ENCODE measurements at regions not wholly inside any gene's neighbourhood (a gene's known extent, or its start where the extent isn't known, plus 50 kb on each side); places are given as distances from the start of the nearest gene placed in this dataset.

DNA sequence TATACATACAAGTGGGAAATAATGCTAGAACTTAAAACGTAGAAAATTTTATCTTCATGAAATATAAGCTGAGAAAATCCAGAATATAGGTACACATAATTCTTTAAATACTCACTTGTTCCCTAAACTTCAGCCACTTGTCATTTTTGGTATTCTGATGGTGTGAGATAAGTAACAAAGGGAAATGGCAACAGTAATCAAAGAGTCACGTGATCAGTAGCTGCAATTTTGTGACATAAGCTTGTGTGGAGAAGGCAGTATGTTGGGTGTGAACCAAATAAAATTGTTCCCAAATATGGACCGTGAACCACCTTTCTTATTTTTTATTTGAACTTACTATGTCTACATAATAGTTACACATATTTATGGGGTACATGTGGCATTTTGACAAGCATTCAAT lies 650.3 kb upstream of the ADARB2 start:
- no peaks in the 10 kb centered on the region for H3K4me1 Mint-ChIP-seq (ENCODE audit: low read depth)
- DNase-seq (ENCODE audit: low spot score, unreplicated experiment) = no peak
- H3K36me3 Mint-ChIP-seq (ENCODE audit: insufficient read depth) = peaks cover 3% of the 10 kb centered on the region
- H3K4me3 Mint-ChIP-seq (ENCODE audit: low read depth) = no peak overlapping the region
- no peak overlapping the region for H3K27ac Mint-ChIP-seq
- H3K9me3 Mint-ChIP-seq (ENCODE audit: low read depth) = peaks cover 10% of the 10 kb centered on the region
- TF ChIP-seq, protein P1, sequence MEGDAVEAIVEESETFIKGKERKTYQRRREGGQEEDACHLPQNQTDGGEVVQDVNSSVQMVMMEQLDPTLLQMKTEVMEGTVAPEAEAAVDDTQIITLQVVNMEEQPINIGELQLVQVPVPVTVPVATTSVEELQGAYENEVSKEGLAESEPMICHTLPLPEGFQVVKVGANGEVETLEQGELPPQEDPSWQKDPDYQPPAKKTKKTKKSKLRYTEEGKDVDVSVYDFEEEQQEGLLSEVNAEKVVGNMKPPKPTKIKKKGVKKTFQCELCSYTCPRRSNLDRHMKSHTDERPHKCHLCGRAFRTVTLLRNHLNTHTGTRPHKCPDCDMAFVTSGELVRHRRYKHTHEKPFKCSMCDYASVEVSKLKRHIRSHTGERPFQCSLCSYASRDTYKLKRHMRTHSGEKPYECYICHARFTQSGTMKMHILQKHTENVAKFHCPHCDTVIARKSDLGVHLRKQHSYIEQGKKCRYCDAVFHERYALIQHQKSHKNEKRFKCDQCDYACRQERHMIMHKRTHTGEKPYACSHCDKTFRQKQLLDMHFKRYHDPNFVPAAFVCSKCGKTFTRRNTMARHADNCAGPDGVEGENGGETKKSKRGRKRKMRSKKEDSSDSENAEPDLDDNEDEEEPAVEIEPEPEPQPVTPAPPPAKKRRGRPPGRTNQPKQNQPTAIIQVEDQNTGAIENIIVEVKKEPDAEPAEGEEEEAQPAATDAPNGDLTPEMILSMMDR (IDR thresholded peaks at IDR 0.05; ENCODE audit: unreplicated experiment) = no peak
- H3K27me3 Mint-ChIP-seq = peaks cover 3% of the 10 kb centered on the region

DNA sequence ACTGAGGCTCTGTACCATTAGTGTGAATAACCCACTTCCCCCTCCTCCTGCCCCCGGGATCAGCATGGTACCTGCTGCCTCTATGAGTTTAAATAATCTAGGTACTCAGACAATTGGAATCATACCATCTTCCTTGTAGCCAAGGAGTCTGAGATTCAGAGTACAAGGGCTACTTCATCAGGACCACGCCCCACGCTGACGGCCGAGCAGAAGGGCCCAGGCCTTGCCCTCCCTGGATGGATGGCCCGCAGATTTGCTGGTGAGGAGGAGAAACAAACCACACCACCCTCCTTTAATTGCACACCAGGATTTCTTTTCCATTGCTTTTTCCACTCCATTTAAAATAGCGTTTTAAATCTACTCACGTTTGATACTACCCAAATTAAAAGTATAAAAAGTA lies 649.9 kb upstream of the ADARB2 start:
- no peaks in the 10 kb centered on the region for H3K4me1 Mint-ChIP-seq (ENCODE audit: low read depth)
- peaks cover 3% of the 10 kb centered on the region for H3K27me3 Mint-ChIP-seq
- peaks cover 3% of the 10 kb centered on the region for H3K36me3 Mint-ChIP-seq (ENCODE audit: insufficient read depth)
- H3K4me3 Mint-ChIP-seq (ENCODE audit: low read depth) = no peak overlapping the region
- peaks cover 10% of the 10 kb centered on the region for H3K9me3 Mint-ChIP-seq (ENCODE audit: low read depth)
- no peak overlapping the region for H3K27ac Mint-ChIP-seq
- TF ChIP-seq, protein P1 (IDR thresholded peaks at IDR 0.05; ENCODE audit: unreplicated experiment) = no peak
- DNase-seq (ENCODE audit: low spot score, unreplicated experiment) = no peak

DNA sequence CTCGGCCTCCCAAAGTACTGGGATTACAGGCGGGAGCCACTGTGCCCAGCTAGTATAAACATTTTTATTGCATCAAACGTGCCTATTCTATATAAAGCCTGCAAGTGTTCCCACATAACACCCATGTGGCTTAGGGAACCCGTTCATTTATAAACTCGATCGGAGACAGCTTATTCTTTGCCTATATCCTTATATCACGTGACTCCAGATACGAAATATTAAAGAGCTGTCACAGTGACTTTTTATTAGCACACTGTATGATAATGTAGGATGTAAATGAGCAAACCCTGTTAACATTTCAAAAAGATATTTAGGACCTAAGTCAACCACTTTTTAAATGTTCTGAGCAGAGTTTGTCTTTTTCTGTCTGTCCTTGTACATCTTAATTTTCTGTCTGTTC lies 642.9 kb upstream of the ADARB2 start:
- TF ChIP-seq, protein P1 (IDR thresholded peaks at IDR 0.05; ENCODE audit: unreplicated experiment) = no peak
- Mint-ChIP-seq H3K4me1 (ENCODE audit: low read depth) (no peaks in the 10 kb centered on the region), H3K27me3 (peaks cover 6% of the 10 kb centered on the region), H3K36me3 (ENCODE audit: insufficient read depth) (peaks cover 3% of the 10 kb centered on the region), H3K9me3 (ENCODE audit: low read depth) (peaks cover 10% of the 10 kb centered on the region), H3K27ac (no peak overlapping the region), H3K4me3 (ENCODE audit: low read depth) (no peak overlapping the region)
- no peak for DNase-seq (ENCODE audit: low spot score, unreplicated experiment)

DNA sequence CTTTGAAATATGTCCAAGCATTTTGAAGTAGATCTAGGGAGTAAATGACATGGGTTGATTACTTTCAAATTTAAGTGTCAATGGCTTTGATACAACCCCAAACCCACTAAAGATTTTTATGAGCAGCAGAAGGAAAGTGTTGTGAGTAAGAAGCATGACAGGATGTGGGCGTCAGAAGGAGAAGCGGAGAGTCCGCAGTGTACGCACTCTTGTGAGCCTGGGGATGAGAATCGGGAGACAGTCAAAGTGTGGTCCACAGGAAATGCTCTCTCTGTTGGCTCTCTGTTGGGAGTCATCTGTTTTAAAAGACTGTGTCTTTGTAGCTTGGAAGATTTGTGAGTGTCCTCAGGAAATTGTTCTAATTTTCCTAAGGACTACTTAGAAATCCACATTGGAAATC lies 629.8 kb upstream of the ADARB2 start:
- H3K27me3 Mint-ChIP-seq = peaks cover 2% of the 10 kb centered on the region
- peaks cover 13% of the 10 kb centered on the region for H3K9me3 Mint-ChIP-seq (ENCODE audit: low read depth)
- TF ChIP-seq, protein P1 (IDR thresholded peaks at IDR 0.05; ENCODE audit: unreplicated experiment) = no peak
- no peak for DNase-seq (ENCODE audit: low spot score, unreplicated experiment)
- no peak overlapping the region for H3K4me3 Mint-ChIP-seq (ENCODE audit: low read depth)
- no peaks in the 10 kb centered on the region for H3K4me1 Mint-ChIP-seq (ENCODE audit: low read depth)
- H3K27ac Mint-ChIP-seq = no peak overlapping the region
- no peaks in the 10 kb centered on the region for H3K36me3 Mint-ChIP-seq (ENCODE audit: insufficient read depth)

DNA sequence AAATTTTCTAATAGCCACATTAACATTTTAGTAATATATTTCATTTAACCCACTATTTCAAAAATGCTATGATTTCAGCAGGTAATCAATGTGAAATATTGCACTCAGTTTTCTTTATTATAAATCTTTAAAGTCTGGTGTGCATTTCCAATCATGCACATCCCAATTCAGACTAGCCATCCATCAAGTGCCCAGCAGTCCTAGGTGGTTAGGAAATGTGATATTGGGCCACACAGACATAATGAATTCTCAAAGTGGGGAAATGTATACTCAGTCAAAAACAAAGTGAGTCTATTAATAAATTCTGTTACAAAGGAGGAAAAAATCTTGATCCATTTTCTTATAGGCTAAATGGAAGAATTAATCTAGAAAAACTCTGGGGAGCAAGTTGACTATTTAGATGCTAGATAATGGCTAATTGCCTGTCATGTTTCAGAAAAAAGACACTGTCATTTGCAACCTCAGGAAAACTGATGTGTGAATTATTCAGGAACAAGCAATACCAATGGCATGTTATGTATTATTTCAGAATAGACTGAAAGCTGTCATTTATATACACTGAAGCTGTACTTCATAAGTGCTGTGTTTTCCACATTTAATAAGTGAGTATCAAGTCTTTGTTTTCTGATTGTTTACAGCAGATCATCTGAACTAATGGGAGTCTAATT lies 629.1 kb upstream of the ADARB2 start:
- Mint-ChIP-seq H3K27ac (no peak overlapping the region), H3K27me3 (peaks cover 2% of the 10 kb centered on the region), H3K9me3 (ENCODE audit: low read depth) (peaks cover 10% of the 10 kb centered on the region), H3K4me1 (ENCODE audit: low read depth) (no peaks in the 10 kb centered on the region), H3K36me3 (ENCODE audit: insufficient read depth) (no peaks in the 10 kb centered on the region), H3K4me3 (ENCODE audit: low read depth) (no peak overlapping the region)
- no peak for DNase-seq (ENCODE audit: low spot score, unreplicated experiment)
- TF ChIP-seq, protein P1 (IDR thresholded peaks at IDR 0.05; ENCODE audit: unreplicated experiment) = no peak
